Activated CD4-positive, alpha-beta T cell treated with anti-CD3 and anti-CD28 coated beads, Interleukin-2, Interleukin-4, amounts not matched to agents 100 ng/mL and 50 ng/mL, durations not matched to agents 16 hours and 8 hours (primary cell): ENCODE measurements at regions not wholly inside any gene's neighbourhood (a gene's known extent, or its start where the extent isn't known, plus 50 kb on each side); places are given as distances from the start of the nearest gene placed in this dataset.
A peak's percentile ranks its signal among the peaks of the same experiment; 100 is the strongest.

Experiments
- DNase-seq: peaks from one replicate; pipeline ENCODE4 v3.0.0-alpha.2; 2020; ENCODE audit warnings: low spot score

- no peak for DNase-seq
Observed at GRCh38 chr3:14286887-14287500, 108.4 kb downstream of the LSM3 start.

- no peak for DNase-seq
Observed at GRCh38 chr3:14288177-14288788, 109.7 kb downstream of the LSM3 start.

DNA sequence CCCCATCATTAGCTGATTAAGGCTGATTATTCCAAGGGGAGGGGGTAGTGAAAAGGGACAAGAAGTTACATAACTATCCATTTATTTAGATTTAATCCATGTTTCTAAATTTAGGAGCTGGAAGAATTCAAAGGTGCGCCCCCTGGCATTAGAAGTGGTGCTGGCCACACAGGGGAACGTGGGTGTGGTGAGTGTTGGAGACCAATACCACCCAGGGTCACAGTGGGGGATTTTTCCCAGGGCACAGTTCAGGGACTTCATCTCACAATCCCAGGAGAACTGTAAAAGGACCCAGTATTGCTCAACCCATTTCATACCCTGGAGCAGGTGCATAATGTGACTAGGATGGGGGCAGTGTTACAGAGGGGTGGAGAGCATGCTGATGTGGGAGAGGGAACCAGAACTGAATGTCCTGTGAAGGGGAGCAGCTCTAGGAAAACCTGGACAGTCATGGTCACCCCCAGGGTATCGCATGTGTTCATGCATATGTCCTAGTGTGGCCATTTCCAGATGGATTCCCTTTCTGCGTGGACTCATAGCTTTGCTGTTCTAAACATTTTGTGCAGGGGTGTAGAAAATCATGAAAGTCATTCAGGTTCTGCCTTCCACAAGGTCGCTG is 110.3 kb downstream of the LSM3 start:
- no peak for DNase-seq

DNA sequence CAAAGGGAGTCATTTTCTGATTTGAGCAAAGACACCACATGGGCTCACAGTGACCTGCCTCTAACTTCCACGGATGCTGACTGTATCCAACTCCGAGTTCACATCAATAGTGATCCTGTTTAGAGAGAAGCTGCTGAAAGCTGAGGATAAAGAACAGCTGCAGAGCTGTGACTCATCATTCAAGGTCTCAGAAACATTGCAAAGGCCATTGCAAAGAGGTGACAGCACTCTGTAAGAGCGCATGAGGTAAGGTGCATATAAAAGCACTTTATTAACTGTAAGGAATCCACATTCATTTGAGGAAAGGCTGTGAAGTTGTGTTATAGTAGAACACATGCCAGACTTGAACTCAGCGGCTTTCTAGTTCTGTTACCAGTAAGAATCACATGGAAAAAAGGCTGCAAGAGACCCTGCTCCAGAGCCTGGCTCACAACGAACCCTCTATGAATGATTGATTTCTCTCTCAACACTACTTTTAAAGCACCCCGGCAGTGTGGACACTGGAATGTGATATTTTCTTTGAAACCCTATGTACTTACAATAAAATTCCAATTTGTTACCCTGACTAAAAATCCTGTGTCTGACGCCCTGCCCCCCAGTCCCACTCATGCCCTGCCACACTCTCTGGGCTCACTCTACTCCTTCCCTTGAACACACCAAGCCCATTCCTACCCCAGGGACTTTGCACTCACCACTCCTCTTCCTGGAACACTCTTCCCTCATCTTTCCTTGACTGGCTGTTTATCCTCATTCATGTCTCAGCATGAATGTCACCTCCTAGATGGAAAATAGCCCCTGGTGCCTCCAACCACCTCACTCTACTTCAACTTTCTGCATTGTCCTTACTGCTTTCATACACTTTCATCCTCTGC is 111.2 kb downstream of the LSM3 start:
- no peak for DNase-seq

- DNase-seq, result no peak
Observed at GRCh38 chr3:14290631-14291385, 111.6 kb upstream of the SLC6A6 start.

DNA sequence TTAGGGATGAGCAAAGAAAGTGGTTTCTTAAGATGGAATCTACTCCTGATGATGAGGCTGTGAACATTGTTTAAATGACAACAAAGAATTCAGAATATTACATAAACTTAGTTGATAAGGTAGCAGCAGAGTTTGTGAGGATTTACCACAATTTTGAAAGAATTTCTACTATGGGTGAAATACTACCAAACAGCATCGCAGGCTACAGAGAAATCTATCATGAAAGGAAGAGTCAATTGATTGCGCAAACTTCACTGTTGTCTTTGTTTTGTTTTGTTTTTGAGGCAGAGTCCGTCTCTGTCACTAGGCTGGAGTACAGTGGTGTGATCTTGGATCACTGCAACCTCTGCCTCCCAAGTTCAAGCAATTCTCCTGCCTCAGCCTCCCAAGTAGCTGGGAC is 107.4 kb upstream of the SLC6A6 start:
- DNase-seq, result no peak

- no peak for DNase-seq
Observed at GRCh38 chr3:14295801-14296200, 106.6 kb upstream of the SLC6A6 start.

DNA sequence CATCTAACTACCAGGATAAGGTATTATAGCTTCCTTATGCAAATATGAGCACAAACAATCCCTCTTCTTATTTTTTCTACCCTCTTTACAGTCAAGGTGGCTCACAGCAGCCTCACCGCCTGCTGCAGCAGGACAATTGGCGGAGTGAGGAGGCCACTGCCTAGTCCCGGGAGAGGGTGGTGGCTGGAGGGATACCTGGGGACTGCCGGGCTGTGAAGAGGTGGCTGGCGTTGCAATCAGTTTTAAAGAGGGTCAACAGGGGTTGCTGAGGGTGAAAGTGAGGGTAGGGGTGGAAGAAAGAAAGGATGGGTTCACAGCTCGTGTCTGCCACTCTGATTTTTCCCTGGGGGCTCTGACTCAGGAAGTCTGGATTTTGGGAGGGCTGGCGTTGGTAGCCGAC is 105.1 kb upstream of the SLC6A6 start:
- DNase-seq, result no peak

DNA sequence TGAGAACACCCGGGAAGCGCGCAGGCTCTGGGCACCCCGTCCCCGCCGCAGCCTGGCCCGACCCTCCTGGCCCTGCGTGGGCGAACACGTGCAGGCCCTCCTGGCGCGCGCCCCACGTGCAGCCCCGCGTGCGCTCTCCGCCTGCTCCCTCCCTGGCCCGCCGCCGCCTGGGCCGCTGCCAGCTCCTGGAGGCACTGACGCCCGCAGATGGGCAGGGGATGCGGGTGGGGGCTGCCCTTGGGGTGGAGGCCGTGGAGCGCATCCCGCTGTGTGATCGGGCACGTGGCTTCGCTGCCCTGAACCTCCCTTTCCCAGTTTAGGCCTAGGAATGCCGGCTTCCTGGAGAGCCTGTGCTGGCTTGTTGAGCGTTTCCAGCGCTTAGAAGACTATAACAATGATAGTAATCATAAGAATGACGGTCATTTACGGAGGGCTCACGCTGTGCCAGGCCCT is 104.6 kb upstream of the SLC6A6 start:
- DNase-seq, result no peak

GRCh38 chr3:14298442-14298841 is 104.0 kb upstream of the SLC6A6 start:
- no peak for DNase-seq

DNA sequence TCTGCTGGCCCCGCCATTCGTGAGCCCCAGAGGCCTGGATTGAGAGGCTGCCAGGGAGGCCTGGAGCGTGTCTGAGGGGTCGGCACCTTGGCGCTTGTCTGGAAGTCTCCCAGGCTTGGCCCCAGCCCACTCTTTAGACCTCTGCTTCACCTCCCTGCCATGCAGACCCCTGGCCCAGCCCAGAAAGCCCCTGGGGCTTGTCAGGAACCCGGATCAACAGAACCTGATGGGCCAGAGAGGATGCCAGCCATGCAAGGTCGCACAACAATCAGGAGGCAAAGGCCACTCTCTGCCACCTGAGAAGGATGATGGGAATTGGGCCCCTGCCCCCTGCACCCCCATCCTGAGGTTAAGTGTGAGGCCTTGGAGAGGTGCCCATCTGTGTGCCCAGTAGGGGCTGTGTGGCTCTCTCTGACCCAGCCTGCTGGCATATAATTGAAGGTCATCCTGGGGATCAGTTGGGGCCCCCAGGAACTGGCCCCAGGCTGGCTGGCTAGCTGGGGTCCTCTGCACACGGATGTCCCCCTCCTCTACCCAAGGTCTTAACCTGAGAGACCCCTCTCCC is 103.3 kb upstream of the SLC6A6 start:
- DNase-seq, result no peak

DNA sequence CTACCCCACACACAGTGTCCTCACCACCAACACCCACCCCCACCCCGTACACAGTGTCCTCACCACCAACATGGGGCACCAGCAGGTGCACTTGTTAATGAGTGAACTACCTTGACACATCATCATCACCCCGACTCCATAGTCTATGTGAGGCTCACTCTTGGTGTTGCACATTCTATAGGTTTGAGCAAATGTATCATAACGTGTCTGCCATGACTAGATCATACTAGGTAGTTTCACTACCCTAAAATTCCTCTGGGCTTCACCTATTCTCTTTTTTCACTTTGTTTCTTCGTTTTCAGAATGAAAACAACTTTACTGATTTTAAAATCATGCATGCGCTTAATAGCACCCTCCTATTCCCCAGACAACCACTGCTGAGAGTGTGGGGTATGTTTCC is 102.6 kb upstream of the SLC6A6 start:
- no peak for DNase-seq

DNA sequence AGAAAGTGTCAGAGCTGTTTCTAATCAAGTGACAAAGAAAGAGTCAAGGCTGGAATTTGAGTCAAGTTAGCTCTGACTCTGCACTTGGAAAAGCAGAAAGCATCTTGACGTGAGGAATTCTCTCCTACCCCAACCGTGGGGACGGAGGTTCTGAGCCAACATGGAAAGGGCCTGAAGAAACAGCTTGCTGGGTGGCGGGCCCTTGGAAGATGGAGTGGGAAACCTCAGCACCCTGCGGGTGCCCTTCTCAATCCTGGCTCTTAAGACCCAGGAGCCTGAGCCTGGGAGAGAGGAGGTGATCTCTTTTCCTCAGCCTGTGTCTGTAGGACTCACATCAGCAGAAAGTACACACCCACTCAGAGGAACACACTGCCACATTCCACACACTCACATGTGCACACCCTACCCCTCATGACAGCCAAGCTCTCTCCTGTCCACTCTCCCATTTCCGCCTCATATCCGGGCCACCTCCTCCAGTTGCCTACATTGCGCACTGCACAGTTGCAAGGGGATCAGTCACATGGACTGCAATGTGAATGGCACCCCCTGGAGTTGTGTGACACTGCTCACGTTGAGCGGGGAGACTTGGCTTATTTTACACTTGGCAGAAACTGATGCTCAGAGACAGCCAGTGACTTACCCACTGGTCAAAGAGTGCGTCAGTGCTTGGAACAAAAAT is 101.5 kb upstream of the SLC6A6 start:
- no peak for DNase-seq

DNA sequence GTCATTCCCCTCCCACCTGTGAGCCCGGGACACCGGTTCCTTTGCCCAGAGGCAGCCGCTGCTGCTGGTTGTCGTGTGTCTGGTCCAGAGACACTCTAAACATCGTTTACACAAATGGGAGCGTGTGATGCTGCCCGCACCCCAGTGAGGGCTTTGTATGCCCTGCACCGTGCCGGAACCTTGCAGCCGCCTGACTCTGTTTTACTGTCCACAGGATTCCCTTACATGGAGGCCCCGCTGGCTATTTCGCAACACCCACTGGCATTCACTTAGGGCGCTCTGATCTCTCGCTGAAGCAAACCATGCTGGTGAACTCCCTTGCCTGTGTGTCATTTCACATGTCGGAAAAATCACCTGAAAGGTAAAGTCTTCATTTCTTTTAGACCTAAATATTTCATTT is 100.8 kb upstream of the SLC6A6 start:
- DNase-seq, result no peak

- peak; percentile 13 for DNase-seq
Observed at GRCh38 chr3:14303336-14304100, 98.9 kb upstream of the SLC6A6 start.

DNA sequence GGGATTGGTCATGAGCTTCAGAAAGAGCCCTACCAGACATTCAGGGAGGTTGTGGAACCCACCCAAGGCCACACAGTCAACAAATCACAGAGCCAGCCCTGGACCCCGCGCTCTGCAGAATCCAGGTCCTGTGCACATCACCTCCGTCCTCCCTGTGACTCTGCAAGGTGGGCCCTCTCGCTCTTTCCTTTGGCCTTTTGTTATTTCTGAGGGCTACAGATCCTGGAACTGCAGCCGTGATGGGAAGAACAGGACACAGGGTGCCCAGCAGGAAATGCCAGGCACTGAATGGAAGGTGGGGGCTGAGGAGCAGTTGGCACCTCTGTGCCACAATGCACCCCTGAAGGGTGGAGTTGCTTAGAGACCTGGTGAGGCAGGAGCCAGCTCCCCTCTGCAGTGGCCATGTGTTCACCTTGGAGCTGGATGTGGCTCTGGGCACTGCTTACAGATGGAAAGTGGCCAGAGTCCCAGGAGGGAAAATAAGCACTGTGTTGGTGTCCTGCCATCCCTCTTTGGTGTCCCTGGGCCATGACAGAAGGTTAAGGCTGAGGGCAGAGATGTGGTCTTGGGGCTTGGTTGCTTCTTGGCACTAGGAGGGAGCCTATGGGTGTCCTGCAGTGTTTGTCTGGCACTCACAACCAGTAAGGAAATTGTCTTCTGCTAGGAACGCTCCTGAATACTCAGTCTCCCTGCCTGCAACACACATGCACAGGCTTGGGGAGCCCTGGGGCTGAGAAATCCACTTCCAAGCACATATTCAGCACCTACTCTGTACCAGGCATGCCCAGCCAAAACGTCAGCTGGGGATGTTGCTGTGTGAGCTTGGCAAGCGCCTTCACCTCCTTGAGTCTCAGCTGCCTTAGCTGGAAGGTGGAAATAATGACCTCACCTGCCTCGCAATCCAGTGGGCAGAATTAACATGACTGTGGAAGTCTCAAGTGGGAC is 98.0 kb upstream of the SLC6A6 start:
- no peak for DNase-seq

GRCh38 chr3:14305324-14305723 is 97.1 kb upstream of the SLC6A6 start:
- no peak for DNase-seq

DNA sequence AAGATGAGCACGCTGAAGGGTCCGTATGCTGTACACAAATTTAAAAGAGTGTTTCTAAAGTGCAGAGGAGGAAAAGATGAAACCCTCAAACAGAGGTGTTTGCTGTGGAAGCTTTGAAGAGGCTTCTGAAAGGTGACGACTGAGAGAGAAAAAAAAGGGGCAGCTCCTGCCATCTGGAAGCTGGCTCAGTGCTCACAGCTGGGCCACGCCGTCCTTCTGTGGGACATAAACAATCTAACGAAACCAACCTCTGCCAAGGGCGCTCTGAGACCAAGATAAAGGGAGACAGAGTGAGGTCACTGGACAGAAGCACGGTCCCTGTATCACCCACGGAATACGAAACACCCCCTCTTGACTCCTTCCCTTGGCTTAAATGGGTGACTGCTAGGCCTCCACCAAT is 96.3 kb upstream of the SLC6A6 start:
- no peak for DNase-seq

DNA sequence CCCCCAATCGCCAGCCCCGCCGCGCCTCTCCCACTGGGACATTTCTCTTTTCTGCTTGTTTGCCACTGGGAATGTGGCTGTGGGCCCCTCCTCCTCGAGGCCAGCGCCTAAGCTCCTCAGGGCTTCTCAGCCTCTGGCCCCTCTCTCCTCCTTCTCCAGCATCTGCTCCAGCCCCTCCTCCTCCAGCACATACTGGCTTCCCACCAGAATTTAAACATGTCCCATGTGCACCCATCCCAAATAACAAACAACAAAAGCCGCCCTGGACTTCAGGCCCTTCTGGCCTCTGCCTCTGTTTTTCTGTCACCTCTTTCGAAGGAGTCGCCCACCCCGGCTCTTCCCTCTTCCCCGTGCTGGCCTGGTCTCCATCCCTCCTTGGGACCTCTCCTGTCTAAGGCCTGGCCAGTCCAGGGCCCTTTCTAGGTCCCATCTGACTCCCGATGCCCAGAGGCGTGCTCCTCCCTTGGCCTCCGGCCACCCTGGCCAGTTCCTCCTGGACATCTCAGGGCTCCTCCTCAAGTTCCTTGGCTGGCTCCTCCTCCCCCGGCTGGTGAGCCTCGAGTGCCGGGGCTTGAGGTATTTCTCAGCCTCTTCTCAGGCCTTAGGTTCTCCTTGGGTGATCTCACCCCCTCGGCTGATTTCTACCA is 94.6 kb upstream of the SLC6A6 start:
- no peak for DNase-seq
